ENCODE measurements at regions not wholly inside any gene's neighbourhood (a gene's known extent, or its start where the extent isn't known, plus 50 kb on each side); places are given as distances from the start of the nearest gene placed in this dataset.
"Not testable (repeated sequence)": the region's sequence is repeated elsewhere in the genome, so short reads cannot be mapped to it uniquely, and the experiment has no call there.

DNA sequence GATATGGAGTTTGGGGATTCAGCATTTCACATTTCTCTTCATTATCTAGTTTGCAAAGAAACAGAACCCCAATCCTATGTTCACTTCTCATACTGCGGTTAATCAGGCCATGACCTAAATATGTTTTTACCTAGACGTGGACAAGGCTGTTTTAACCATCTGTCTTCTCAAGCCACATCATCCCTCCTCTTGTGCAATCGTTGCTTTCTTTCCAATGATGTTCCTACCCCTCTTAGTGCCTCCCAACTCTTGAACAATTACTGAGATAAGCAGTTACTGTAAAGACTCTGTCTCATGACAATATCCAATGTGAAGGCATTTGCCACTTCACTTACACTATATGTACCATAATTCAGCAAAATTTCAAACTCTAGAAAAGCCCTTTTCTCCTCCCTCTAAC, 406.2 kb downstream of the LIG4 start:
- DNase-seq = no peak

DNA sequence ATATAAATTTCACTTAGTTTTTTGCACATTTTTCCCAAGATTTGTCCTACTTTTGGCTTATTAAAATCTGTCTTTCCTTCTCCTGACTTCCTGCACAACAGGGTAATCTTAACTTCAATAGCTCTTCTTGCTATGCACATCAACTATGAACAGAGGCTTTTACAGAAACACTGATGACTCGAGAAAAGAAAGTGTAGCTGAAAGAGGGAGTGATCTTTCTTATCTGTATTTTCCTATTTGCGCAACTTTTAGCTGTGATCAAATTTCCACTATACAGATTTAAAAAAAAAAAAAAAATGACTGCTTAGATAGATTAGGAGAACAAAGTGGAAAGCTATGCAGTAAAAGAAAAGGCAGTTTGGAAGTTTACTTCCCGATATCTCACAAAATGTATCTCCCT, 406.9 kb downstream of the LIG4 start:
- no peak for DNase-seq

DNA sequence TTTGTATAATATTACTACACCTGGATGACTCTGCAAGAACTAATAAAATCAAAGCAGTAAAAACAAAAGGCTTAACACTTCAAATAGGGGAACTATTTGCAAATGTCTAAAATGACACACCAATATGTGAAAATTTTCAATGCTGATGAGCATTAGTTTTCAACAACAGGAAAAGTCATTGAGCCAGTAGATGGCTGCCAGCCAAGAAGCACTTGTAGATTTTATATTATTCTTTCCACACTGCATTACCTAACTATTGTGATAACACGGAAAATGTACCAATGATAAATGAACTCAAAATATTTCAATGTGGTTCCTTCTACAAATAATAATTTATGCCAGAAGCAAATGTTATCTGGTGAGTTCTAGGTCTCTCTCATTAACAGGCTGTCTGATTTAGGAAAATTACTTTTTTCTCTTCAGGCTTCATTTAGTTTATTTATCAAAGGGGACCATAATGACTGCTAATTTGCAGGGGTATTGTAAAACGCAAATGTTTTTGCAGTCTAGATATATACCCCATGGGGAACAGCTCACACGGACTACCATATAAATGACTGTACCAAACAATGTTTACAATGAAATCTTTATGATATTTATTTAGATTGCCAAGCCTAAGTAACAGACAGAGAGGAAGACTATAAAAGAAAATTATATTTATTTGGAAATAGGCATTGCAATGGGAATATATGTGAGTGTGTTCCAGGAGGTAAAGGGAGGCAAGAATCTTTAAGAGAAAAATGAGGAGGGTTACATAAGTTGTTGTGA, 407.8 kb downstream of the LIG4 start:
- DNase-seq = no peak

DNA sequence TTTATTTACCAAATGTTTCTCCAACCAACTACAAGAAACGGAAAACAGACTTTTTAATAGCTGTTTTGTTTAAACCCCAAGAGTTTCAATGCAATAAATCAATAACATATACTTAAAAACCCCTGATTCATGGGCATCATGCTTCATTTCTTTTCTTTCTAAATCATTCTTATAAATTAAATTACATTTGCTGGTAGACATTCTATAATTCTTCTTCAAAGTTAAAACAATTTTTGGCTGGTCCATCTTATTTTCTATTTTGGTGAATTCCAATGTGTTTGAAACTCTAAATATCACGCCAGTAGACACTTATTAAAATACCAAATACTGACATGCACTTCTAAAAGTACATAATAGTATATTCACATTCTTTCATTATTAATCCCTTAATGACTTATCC, 408.6 kb downstream of the LIG4 start:
- no peak for DNase-seq

DNA sequence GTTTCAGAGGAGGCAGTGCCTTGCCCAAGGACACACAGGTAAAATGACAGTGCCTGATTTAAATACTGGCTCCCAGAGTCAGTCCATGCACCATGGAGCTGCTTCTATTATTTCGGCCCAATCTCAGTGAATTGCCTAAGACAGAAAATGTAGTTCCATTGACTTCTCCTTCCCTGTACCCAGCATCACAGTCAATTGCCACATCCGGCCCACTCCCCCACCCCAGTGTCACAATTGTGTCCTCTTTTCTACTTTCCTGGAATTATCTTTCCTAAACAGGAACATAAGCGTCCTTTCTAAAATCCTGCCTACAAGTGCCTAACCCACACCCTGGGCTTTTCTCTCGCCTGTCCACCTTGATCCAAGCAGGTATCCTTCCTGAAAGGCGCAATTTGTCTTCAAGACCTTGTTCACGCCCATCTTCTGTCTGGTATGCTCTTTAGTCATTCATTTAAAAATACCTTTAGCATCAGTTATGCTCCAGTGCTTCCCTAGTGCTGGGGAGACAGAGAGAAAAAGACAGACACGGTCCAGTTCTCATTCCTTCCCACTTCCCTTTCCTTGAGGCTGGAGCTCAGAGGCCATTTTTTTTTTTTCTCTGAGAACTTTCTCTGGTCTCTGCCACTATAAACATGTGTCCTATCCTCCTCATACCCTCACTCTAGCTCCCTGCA, 411.4 kb downstream of the LIG4 start:
- no peak for DNase-seq

DNA sequence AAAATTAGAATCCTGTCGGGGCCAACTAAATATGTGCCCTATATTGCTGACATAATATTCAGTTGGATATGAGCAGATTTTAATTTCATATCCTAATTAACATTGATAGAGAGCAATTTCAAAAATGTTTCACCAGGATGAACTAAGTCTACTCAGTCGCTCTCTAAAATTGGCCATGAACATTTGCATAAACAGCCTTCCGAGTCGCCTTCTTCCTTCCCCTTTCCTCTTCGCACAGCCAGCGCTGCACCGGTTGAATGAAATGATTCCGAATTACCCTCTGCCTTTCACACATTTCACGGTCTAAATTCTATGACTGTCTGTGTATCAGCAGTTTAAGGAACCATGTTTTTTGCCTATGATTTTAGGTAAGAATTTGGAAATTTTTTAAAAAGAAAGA, 413.7 kb downstream of the LIG4 start:
- DNase-seq = no peak

DNA sequence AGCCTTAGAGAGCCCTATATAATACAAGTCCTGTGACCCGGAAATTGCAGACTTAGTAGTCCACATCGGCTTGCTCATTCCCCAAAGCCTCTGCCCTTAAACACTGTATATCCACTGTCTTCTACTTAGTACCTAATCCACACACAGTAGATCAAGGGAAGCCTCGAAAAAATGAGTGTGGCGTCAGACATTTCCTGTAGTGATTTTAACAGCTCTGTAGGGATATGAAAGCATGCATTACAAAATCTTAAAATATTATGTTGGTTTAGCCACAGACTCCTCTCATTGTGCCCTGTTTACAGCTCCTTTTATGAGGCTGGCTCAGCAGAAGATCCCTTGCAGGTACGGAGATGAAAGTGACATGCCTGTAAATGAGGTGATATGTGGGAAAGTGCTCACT, 416.3 kb downstream of the LIG4 start:
- DNase-seq = no peak

DNA sequence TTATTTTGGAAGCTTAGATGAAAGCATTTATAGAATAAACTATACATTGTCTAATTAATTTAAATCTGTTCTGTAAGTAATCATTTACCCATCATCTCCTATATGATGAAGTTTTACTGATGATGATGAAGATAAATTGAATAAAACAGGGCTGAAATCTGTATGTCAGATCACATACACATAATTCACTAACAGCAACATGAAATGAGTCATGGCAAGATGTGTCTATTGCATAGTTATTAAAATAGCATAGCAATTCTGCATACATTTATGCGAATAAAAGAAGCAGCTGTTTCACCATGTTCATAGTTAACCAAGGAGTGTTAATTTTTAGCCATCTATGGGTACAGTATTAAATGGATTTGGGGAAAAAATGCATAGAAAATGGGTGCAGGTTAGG, 424.9 kb downstream of the LIG4 start:
- no peak for DNase-seq

DNA sequence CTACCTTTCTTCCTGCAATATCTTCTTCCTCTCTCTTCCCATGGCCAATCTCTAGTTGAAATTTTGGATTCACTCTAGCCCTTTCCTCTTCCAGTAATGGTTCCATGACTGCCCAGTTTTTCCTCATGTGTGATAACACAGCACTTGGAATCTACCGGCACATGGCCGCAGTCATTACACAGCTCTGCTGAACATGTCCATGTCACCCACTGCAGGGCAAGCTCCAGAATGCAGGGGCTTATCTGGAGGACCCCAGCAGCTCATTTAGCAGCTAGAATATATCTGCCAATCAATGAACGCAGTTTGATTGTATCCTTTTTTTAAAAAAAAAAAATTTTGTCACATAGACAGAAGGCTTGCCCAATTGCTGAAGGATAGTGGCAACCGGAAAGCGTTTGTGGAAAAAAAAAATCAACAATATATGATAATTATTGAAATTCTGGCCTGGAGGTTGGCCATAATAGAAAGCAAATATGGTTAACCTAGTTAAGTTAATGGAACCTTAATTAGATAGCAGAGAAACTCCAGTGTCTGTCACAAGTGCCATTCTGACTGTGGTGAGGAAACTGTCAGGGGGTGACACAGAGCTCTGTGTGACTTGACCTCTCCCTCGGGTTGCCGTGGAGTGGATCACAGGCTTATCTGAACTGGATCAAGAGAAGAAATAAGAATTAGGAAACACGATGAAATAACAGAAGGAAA, 426.7 kb downstream of the LIG4 start:
- DNase-seq = no peak

DNA sequence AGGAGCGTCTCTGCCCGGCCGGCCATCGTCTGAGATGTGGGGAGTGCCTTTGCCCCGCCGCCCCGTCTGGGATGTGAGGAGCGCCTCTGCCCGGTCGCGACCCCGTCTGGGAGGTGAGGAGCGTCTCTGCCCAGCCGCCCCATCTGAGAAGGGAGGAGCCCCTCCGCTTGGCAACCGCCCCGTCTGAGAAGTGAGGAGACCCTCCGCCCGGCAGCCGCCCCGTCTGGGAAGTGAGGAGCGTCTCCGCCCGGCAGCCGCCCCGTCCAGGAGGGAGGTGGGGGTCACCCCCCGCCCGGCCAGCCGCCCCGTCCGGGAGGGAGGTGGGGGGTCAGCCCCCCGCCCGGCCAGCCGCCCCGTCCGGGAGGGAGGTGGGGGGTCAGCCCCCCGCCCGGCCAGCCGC, 432.7 kb downstream of the LIG4 start:
- DNase-seq = not testable (repeated sequence)

DNA sequence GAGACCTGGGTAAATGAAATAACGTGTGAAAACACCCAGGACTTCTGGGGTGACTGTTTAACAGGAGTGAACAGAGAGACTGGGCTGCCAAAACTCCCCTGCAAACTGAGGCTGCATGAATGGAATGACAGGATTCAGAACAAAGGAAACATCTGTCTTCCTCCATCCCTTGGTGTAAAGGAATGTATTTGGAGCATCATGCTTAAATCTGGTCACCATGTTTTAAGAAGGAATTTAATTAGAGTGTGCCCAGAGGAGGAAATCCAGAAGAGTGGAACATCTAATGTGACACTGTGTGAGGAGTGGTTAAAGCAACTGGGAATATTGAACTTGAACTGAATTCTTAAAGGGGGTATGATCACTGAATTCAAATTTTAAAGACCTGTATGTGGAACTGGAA, 437.2 kb downstream of the LIG4 start:
- DNase-seq = no peak

DNA sequence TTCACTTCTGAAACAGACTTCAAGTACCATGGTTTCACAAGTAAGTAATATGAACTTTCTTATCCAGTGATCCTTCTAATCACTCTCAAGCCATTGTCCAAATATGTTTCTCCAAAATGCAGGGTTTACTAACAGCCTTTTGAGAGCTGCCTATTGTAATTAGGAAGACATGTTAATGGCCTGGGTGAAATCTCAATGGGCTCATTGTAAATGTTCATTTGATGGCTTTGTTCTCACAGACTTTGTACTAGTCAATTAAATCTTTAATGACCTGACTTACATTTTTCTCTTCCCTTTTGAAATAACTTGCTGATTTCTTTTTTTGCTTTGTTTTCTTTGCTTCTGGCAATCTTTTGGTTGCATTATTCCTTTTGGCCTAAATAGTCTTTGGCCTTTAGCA, 444.8 kb downstream of the LIG4 start:
- DNase-seq = peak; percentile 70

DNA sequence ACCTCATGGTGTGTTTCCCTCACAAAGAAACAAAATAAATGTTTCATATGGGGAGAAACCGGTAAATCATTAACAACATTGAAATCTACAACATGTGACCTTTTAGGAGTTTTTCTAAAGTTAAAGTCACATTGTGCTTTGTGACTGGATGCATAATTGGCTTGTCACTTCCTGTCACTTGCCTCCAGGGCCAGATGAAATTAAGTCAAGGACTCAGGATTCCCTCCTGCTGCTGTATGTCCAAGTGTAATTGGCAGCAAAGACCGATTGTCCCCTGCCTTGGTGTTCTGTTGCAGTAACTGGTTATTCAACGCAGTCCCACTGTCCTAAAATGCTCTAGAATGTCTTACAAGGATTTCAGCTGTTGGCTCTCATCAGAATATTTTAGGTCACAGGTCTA, 448.2 kb downstream of the LIG4 start:
- peak; percentile 46 for DNase-seq

DNA sequence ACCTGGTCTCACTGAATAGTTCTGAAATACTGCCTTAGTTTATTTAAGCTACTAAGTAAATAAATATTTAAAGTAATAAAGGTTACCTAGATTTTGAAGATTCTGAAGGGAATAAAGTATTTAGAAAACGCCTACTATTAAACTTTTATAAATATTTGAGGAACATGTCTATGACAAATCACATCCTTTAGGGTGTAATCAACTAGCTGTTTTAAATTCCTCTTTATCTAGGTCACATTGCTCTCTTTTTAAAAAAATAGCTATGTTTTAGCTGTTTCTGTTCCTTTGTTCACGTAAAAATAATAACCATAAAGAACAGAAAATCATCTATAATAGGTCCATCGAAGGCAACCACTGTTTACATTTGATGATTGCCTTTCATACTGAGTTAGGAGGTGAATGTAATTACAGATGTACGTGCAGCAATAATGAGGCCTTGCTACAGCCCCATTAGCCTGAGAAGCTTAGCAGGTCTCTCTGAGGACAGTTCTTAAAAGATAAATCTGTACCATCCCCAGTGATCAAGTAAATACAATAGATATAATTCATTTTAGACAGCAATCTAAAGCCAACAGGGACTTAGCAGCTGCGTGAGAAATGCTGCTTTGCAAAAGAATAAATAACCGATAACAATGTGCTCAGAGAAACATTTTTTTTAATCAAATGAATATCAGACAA, 449.5 kb downstream of the LIG4 start:
- DNase-seq = peak; percentile 41

DNA sequence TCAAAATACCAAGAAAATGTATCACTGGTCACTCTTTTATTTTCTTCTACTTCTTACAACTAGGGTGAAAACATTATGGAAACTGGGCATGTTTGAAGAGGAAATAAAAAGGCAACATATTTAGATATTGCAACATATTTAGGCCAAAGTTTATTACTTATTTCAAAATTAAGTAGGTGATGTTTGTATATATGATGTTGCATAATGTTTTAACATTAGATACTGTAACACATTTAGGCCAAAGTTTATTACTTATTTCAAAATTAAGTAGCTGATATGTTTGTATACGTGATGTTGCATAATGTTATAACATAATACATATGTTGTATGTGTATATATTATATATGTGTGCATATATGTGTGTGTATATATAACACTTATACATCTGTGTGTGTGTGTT, 451.3 kb downstream of the LIG4 start:
- DNase-seq = no peak

DNA sequence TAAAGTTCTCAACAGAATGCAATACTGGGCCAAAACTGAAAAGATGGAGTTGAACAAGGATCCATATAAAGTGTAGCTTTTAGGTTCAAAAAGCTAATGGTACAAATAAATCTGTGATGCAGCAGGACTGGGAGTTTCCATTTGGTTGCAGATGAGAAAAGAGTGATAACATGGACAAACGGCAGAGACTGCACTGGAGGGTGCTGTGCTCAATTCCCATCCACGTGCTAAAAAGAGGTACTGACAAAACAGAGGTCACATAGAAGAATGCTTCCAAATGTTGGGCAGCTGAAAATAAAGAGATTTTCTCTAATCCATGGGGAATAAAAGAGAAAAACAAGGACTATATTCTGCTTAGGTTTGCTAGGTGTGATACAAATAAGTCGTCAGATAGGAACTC, 461.6 kb downstream of the LIG4 start:
- DNase-seq = no peak

DNA sequence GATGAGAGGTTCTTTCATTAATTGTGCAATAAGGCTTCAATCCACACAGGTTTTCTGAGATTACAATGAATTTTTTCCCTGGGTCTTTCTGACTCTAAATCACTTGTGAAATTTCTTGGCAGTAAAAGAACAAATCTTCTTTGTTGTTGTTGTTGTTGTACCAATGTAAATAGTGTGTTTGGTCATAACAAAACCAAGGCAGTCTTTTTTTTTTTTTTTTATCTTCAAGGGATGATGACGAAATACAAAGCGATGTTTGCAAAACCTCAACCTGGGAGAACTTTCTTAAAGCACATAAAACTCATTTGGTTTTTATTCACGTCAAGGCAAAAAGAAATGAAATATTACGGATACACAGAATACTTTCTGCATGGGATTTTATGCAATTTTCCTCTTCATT, 462.0 kb downstream of the LIG4 start:
- no peak for DNase-seq

DNA sequence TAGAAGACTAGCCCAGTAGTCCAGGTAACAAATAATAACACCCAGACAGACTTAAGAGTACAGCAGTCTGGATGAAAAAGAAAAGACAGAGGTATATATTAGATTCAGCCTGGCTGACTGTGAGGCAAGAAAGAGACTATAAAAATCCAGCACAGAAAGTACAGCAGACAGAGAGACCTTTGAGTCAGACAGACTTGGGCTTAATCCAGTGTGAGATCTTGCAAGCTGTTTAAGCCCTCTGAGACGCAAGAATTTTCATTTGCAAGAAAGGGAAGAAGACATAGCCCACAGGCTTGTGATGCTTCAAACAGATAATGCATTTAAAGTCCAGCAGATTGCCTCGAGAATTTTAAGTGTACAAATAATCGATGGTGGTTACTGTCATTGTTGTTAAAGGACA, 471.4 kb downstream of the LIG4 start:
- DNase-seq = no peak

DNA sequence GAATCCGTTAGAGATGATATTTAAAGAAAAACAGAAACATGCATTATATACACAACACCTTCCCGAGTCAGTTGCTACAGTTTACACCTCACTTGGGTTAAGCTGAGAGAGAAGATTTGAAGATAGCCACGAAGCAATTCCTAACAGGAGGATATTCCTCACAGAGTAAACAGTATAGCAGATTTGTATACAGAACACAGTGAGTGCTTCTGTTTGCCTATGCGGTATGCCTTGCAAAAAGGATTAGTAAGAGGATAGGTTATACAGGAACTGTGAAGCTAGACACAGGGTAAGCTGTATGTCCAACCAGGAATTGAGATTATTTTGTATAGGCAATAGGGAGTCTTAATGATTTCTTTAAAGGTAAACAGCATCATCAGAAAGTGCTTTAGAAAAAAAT, 471.8 kb downstream of the LIG4 start:
- DNase-seq = no peak

DNA sequence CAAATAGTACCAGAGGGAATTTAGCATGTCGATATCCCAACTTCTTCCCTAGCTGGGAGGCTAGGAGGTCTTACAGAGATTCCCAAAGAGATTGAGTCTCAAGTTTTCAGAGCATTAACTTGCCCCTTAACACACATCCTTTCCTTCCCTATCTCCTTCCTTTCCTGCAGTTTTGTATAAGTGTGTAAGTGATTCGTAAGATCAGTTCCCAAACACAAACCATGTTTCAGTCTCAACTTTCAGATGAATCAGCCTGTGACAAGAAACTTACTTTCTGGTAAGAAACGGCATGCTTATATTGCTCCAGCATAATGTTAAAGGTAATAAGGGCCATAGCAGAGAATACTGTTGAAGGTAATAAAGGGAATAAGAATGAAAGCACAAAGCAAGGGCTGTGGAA, 472.2 kb downstream of the LIG4 start:
- no peak for DNase-seq

DNA sequence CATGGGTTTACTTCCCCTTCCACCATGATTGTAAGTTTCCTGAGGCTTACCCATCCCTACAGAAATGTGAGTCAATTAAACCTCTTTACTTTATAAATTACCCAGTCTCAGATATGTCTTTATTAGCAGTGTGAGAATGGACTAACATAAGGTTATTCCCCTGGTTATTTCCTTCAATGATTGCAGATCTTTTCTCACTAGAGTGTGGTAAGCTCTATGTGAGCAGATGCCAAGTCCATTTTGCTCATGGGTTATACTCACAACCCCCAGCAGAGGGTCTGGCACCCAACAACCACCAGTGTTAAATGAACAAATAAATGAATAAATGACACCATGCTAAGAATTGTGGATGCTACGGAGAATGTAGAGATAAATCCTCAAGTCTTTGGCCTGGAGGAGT, 472.8 kb downstream of the LIG4 start:
- DNase-seq = no peak

DNA sequence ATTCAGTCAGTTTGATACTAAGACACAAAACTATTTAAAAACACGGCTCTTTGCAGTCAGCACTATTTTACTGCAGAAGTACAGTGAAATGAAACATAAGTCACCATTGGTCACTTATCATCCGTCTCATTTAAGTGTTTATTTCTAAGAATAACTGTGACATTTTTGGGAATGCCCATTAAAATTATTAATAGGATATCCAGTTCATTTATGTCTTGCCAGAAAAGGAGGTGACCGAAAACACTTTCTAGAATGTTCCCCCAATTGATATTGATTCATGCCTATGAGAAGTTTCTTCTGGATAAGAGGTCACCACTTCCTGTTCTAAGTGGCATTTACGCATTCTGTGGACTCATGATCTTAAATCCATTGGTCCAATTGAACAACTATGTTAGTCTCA, 477.3 kb downstream of the LIG4 start:
- DNase-seq = no peak

DNA sequence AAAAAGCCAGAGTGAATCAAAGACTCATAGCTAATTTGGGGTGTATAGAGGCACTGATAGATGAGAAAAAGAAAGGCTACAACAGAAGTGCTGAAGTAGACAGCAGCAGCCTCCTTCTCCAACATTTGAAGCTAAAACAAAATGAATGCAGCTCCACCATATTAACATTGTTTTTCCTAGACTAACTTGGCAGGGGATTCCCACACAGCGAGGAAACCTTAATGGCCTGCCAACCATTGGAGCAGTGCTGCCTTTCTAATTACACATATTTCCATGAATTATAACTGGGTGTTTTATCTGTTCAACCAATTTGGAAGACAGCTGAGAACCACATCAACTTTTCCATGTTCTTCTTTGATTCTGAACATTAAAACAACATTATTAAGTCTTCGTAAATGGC, 478.6 kb downstream of the LIG4 start:
- DNase-seq = no peak

DNA sequence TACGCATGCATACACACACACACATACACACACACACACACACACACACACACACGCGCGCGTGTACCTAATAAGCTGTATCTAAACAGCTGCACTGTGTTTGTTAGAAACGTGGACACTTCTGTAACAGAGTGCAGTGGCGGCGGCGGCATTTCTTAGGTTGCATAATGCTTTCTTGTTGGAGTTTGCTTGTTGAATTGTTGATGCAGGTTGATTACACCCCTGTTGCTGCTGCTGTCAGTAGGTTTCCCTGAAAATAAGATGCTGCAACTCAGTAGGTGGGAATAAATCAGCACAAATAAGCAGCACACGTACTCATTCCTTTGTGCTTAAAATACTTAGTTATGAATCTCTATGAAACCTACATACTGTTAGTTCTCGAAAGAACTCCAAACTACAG, 479.2 kb downstream of the LIG4 start:
- DNase-seq = no peak

Data from retina (tissue), 1 donor.